GM11168 (cell line): ENCODE measurements at regions not wholly inside any gene's neighbourhood (a gene's known extent, or its start where the extent isn't known, plus 50 kb on each side); places are given as distances from the start of the nearest gene placed in this dataset.

Experiments used
- in situ Hi-C: fragments of 300-500 bp; cut with MboI; formaldehyde crosslinking; loops from one replicate; pipeline ENCODE4 v1.12.0; 2022; ENCODE audit warnings: low sequenced_read_pairs; ENCODE audit not compliant: unreplicated experiment

DNA sequence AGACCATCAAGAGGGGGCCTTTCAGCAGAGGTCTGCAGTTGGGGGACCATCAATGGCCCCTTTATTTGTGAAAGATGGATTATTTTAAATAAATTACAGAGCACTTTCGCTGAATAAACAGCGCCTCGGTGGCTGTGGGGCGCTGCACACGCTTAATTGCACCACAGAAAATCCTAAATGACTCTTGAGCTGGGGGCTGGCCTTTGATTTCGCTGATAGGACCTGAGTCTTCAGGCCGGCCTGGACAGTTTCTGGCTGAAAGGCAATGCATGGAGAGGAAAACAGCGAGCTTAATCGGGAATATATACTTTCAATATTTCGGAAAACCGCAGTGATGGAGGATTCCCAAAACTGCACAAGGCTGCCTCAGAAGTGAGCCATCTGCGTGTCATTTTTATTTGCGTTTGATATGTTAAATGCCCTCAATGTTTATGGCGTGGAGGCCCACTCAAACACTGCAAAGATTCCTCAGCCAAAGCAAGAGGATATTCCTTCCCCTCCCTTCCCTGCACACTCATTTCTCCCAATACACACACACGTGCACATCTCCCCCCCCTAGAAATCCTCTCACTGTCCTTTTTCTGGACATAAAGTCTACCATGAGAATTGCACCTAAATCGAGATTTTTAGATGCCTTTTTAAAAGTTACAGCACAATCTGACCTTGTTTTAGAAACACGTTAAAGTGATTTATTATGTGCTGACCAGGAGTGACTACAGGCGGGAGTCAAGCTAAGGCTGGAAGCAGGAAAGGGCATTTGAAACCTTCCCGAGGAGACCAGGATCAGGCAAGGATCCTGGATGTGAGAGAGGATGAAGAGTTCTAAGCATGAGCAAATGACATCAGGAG, 340.7 kb downstream of the RAB28 start:
- in situ Hi-C loops = no loop called here

DNA sequence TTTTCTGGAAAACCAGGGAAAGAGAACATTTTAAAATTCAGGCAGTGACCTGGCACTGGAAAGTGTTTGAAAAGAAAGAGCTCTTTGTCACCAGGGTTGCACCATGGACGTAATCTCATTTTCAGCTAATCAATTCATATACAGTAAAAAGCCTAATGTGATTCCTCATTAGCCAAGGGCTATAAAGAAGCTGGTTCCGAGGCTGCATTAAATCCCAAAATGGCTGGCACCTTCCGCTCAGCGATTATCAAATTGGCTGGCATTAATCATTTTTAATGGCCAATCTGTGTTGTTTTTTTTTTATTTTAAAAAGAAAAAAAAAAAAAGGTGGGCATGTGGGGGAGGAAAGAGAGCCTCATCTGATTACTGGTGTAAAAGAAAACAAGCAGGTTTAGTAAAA, 341.4 kb downstream of the RAB28 start:
- in situ Hi-C loops = no loop called here

DNA sequence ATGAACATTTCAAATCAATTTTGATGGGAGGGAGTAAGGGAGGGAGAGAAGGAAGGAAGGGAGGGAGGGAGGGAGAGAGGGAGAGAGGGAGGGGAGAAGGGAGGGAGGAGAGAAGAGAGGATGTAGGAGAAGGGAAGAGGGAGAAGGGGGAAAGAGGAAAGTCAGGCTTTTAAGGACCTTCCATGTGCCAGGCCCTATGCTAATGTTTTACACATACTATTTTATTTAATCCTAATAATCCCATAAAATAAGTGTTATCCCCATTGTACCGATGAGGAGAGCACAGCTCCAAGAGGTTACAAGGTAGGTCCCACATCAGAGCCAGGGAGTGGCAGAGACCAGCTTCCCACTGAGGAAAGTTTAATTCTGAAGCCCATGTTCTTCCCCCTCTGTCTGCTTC, 341.9 kb downstream of the RAB28 start:
- in situ Hi-C loops = no loop called here

DNA sequence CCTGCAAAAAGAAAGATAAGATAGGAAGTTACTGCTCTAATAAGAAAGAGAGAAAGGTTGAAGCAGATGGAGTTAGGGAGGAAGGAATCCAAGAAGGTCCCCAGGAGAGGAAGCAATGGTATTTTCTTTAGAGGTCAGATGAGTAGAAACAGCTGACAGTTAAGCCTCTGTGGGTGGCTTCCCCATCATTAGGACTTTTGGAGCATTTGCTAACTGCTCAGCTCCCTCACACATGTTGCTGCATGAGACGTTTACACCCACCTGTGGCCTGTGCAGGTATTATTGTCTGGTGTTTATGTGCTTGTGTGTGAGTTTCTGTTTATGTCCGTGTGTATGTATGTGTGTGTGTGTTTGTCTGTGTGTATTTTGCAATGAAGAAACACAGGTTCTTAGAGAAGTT, 346.8 kb downstream of the RAB28 start:
- in situ Hi-C loops = no loop called here

DNA sequence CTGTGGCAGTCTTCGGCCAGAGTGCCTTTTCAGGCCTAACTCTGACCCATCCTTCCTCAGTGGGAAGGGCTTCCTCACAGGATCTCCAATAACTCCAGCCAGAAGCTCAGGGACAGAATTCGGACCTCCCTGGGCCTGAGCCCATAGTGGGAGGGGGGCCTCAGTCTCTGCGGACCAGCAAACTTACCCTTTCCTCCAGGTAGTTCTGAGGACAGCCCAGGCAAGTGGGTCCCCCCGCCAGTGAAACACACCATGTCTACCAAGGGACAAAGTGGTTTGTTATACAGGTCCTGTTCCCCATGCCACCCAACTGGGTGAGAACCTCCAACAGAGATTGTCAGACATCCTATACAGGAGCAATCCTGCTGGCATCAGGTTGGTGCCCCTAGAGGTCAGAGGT, 350.4 kb downstream of the RAB28 start:
- in situ Hi-C loops = no loop called here

DNA sequence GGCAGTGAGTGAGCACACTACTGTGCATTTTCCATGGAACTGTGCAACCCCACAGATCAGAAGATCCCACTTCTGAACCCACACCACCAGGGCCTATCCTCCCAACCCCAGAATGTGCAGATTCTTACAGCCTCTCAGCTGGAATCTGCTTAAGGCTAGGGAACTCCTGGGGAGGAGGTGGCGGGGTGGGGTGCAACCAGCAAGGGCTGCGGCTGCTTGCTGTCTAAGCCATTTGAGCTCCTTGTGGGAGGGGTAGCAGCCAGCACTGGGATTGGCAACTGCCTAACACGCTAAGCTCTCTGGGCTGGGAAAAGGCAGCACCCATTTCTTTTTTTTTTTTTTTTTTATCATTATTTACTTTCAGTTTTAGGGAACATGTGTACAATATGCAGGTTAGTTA, 353.3 kb downstream of the RAB28 start:
- in situ Hi-C loops = no loop called here

DNA sequence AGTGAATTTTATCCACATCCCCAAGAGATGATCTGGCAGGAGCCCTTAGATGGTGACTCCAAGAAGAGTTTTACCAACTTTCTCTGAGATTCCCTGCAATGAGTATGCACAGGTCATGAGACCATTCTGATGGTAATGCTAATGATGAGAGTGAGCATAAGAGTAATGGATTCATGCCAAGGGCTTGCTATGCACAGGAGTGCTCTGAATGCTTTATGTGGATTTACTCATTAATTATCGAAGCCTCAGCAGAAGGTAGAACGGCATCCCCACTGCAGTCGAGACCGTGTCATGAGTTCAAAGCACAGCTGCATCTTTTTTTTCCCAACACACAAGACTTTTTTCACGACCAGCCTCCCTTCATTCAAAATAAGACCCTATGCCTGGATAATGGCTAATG, 355.0 kb downstream of the RAB28 start:
- in situ Hi-C loops = no loop called here

DNA sequence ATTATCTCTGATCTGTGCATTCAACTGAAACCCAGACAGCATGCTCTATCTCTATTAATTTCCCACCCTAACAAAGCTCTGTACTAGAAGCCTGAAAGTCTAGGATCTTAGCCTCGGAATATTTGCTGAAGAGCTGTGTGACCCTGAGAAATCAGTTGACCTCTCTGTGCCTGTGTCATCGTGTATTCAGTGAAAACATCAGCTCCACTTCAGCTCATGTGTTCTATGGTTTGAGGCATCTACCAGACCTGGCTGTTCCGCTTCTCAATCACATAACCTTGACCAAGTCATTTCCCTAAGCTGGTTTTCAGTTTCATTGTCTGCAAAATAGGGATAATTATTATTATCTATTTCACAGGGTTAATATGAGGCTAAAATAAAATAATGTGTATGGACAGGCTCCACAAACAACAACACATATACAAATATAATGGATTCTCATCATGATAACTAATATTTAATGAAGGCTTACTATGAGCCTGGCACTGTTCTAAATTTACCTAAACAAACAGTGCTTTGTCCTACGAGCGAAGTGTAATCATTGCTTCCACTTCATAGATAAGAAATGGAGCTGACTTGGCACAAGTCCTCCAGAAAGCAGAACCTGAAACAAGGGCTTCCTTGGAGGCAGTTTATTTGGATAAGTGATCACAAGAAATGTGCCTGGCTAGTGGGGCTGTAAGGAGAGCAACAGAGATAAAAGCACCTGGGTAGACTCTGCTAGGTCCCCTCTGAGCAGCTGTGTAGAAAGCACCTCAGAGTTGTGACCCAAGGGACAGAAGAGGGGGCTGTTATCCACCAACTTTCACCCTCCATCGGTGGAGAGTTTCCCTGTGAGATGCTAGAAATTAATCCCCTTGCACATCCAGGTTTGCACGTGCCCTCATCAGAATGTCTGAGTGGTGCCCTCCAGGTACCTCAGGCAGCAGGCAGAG, 356.9 kb downstream of the RAB28 start:
- in situ Hi-C loops = no loop called here

DNA sequence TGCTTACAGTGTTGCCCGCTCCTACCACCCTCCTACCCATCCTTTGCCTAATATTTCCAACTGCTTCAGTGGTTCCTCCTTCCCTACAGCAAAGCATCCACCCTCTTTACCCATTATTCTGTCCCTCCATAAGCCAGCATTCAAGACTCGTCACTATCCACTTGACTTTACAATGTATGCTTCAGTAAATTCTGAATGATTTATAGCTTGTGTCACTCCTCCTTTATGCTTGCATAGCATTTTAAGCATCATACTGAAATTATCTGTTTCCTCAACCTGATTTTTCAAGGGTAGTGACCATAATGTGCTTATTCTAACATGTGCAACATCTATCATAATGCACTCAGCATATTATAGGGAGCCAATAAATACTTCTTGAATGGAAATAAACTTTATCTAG, 365.5 kb downstream of the RAB28 start:
- in situ Hi-C loops = no loop called here

DNA sequence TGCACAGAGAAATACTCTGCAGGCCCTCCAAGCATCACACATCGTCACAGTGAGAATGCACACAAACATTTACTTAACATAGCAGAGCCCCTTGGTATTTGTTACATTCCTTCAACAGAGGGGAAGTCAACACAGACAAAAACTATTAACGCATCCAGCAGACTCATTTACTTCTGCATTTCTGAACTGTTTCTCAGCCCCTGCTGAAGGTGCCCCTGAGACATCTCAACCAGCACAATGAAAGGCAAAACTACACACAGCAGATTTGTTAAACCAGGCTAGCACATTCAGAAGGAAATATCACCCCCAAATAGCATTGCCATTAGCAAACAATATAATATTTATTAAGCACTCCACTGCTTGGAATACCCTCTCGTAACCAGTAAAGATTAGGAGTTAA, 367.0 kb downstream of the RAB28 start:
- in situ Hi-C loops = no loop called here

DNA sequence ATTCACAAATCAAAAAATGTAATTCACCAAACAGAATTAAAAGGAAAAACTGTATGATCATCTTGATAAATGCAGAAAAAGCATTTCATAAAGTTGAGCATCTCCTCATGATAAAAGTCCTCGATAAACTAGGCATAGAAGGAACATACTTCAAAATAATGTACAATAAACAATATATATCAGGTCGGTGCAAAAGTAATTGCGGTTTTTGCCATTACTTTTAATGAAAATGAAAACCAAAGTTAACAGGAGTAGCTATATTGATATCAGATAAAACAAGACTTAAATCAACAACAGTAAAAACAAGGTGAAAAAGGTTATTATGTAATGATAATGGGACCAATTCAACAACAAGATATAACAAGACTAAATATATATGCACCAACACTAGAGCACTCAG, 372.1 kb downstream of the RAB28 start:
- in situ Hi-C loops = no loop called here

DNA sequence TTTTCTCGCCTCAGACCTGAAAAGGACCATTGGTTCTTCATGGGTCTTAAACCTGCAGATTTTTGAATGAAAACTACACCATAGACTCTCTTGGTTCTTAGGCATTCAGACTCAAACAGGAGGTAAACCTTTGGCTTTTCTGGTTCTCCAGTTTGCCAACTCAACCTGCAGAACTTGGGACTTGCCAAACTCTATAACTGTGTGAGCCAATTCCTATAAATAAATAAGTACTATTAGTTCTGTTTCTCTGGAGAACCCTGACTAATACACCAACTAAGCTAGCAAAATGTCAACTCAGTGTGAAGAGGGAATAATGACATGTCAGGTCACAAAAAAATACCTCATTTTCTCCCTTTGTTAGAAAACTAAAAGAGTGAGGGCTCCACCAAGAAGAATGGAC, 374.6 kb downstream of the RAB28 start:
- in situ Hi-C loops = no loop called here

DNA sequence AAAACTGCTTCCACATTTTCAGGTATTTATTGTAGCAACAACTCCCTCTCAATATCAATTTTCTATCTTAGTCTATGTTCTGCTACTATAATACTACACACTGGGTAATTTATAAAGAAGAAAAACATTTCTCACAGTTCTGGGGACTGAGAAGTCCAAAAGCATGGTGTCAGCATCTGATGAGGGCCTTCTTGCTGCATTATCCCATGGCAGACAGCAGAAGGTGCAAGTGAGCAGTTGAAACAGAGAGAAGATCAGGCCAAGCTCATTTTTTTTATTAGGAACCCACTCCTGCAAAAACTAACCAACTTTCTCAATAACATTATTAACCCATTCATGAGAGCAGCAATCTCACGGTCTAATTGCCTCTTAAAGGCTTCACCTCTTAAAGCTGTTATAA, 376.0 kb downstream of the RAB28 start:
- in situ Hi-C loops = no loop called here

DNA sequence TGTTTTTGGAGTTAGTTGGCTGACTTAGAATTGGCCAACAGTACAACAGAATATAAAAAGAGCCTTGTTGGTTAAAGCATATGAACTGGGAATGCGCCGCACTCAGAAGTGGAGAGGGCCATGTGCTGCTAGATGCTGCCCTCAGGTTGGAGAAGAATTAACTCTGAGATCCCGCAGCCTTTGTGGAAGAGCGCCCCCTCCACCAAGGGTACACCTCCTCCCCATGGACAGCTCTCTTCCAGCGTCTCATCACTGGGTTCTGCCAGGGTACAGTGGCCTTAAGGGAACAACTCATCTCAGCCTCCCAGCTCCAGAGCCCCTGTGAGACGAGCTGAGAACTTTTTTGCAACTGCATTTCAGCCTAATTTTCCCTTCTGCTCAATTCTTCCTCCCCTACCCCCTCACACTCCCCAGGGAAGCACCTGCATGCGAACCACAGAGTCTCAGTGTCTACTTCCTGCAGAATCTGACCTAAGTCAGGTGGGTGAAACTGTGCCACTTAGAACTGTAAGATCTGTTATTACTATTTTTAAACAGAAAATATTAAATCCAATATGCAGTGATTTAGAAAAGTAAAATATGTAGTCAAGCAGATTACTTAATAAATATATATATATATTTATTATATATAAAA, 380.6 kb downstream of the RAB28 start:
- in situ Hi-C loops = no loop called here

DNA sequence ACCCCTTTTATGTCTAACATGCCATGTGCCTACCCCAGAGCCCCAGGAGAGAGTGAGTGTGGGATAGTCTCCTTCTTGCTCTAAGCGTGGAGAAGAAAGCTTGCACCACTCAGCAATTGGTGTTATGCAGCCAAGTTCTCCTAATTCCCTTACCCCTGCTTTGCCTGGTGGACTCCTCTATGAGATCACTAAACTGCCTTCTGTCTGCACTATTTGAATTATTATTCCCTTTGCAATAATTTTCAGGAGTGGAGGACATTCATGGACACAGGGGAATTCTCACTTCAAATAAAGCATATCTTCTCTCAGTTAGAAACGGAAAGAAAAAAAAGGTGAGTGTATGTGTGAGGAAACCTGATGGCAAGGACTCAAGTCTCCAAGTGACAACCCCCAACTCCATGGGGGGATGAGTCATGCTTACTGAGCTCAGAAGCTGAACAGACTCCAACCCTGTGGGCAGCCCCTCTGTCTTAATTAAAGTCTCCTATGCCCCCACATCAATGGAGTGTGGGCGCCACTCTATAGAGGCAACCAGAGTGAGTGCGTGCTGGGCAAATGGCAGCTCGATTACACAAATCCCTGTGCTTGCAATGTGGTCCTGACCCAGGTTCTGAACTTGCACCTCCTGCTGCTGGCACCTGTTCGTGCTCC, 381.9 kb downstream of the RAB28 start:
- in situ Hi-C loops = no loop called here

DNA sequence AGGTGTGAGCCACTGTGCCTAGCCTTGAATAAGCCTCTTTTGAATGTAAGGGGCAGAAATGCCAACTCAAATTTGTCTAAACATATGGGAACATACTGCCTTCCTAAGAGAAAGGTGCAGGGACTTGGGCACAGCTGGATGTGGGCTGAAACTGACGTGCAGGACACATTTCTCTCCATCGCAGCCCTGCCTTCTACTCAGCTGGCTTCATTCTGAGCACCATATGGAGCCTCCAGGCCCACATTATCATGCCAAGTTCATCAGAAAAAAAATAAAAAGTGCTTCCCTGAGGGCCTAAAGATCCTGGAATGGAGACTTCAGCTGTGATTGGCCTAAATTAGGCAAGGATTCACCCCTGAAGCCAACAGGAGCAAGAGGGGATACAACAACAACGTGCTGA, 386.2 kb downstream of the RAB28 start:
- in situ Hi-C loops = no loop called here

DNA sequence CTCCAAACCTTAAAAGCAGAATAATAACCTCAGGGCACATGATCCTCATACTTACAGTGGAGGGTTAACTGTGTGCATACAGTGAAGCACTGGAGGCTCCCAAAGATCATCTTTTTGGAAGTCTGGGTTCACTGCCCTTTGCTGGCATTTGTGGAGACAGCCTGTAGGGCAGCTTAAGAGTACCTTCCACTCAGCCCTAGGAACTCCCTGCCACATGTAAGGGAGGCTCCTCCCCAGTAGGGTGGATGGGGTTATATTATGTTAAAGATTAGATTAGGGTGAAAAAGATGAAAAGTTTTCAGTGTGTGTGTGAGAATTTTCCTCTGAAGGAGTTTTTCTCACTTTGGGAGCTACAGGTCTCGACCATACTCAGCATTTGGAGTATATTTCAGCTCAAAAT, 388.4 kb downstream of the RAB28 start:
- in situ Hi-C loops = no loop called here

DNA sequence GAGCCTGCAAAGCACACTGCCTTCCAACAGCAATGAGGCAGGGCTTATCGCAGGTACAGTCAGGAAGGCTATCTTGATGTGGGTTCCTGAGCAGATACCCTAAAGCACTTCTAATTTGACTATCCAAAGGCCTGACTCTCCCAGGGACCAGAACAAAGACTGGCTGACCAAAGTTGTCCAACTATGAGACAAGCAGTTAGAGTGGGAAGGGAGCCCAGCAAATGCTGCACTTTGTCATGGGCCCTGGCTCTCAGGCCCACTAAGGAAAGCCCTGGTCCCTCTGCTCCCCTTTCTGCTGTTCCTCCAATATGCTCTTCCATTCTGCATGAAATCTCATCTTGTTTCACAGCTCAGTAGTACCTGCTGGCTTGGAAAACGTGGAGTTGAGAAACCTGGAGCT, 391.0 kb downstream of the RAB28 start:
- in situ Hi-C loops = no loop called here

DNA sequence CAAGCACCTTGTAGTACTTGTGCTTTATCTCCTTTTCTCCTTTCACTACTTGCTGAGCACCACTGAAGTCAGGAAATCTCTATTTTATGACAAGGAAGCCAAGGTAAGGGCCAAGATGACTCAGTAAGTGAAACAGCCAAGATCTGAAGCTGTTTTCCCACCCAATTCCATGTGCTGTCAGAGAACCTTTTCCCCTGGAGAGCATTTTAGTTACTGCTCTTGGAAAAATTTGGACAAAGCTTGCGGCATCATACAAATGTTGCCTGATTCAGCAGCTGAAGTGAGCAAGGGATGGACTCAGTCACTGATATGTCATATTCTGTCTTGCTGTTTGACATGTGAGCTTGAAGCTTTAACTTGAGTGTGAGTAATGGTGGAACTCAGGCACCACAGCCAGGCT, 391.4 kb downstream of the RAB28 start:
- in situ Hi-C loops = no loop called here

DNA sequence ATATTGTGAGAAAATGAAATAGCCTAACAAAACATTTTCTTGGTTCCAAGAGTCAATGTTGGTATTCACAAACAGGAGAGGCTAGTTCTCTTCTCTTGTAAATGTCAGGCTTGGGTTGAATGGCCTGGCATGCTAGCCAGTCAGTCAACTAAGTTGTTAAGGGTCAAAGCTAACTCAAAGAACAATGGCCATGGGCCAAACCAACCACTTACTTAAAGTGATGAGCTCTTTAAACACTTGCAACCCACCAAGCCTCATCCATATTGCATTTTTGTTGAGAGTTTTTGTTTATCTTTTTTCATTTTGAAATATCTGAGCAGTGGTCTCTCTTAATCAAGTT, 394.5 kb downstream of the RAB28 start:
- in situ Hi-C loops = no loop called here
